ENCODE measurements at regions not wholly inside any gene's neighbourhood (a gene's known extent, or its start where the extent isn't known, plus 50 kb on each side); places are given as distances from the start of the nearest gene placed in this dataset.

- Histone ChIP-seq H3F3A (ENCODE audit: low read depth) (no peaks in the 10 kb centered on the region), H2AFZ (ENCODE audit: low read length) (no peak overlapping the region), H3K79me2 (ENCODE audit: insufficient read depth, low read length) (no peaks in the 10 kb centered on the region), H3K4me2 (ENCODE audit: low read depth, low read length, poor library complexity, severe bottlenecking) (no peak overlapping the region), H3K36me3 (ENCODE audit: insufficient read depth, low read length) (no peaks in the 10 kb centered on the region), H3K9me2 (replicated peaks; ENCODE audit: low read depth, low read length) (no peaks in the 10 kb centered on the region), H3K9ac (ENCODE audit: low read depth, low read length, poor library complexity, severe bottlenecking) (no peak overlapping the region), H3K9me3 (ENCODE audit: insufficient read depth, low read depth, low read length) (no peaks in the 10 kb centered on the region), H3K27me3 (ENCODE audit: insufficient read depth, low read length, poor library complexity, severe bottlenecking) (no peaks in the 10 kb centered on the region), H3K4me3 (ENCODE audit: low read length, poor library complexity, severe bottlenecking) (no peak overlapping the region), H4K20me1 (ENCODE audit: insufficient read depth, low read length, poor library complexity, severe bottlenecking) (no peaks in the 10 kb centered on the region), H3K4me1 (ENCODE audit: insufficient read depth, low read length, poor library complexity, severe bottlenecking) (no peaks in the 10 kb centered on the region)
- no peak for TF ChIP-seq EZH2phosphoT487 (IDR thresholded peaks at IDR 0.05; ENCODE audit: borderline replicate concordance)
- no peak for TF ChIP-seq CTCF (conservative IDR thresholded peaks at IDR 0.05; ENCODE audit: low read length)
Observed at GRCh38 chr1:106677721-106678120, 378.8 kb upstream of the PRMT6 start.

- H3K4me2 ChIP-seq (ENCODE audit: low read depth, low read length, poor library complexity, severe bottlenecking): no peak overlapping the region
Observed at GRCh38 chr1:106678279-106679050, 378.0 kb upstream of the PRMT6 start.

GRCh38 chr1:106680216-106680615 is 376.3 kb upstream of the PRMT6 start:
- H3K9me3 ChIP-seq (ENCODE audit: insufficient read depth, low read depth, low read length): no peaks in the 10 kb centered on the region
- H3K4me3 ChIP-seq (ENCODE audit: low read length, poor library complexity, severe bottlenecking): no peak overlapping the region
- H3K27me3 ChIP-seq (ENCODE audit: insufficient read depth, low read length, poor library complexity, severe bottlenecking): no peaks in the 10 kb centered on the region
- no peaks in the 10 kb centered on the region for H3F3A ChIP-seq (ENCODE audit: low read depth)
- H3K4me2 ChIP-seq (ENCODE audit: low read depth, low read length, poor library complexity, severe bottlenecking): no peak overlapping the region
- H3K9me2 ChIP-seq (replicated peaks; ENCODE audit: low read depth, low read length): no peaks in the 10 kb centered on the region
- no peaks in the 10 kb centered on the region for H3K79me2 ChIP-seq (ENCODE audit: insufficient read depth, low read length)
- no peak overlapping the region for H3K9ac ChIP-seq (ENCODE audit: low read depth, low read length, poor library complexity, severe bottlenecking)
- no peaks in the 10 kb centered on the region for H3K36me3 ChIP-seq (ENCODE audit: insufficient read depth, low read length)
- H2AFZ ChIP-seq (ENCODE audit: low read length): no peak overlapping the region
- TF ChIP-seq EZH2phosphoT487 (IDR thresholded peaks at IDR 0.05; ENCODE audit: borderline replicate concordance): no peak
- no peak for TF ChIP-seq CTCF (conservative IDR thresholded peaks at IDR 0.05; ENCODE audit: low read length)
- no peaks in the 10 kb centered on the region for H3K4me1 ChIP-seq (ENCODE audit: insufficient read depth, low read length, poor library complexity, severe bottlenecking)
- no peaks in the 10 kb centered on the region for H4K20me1 ChIP-seq (ENCODE audit: insufficient read depth, low read length, poor library complexity, severe bottlenecking)

More at GRCh38 chr1:106678279-106679050, 378.0 kb upstream of the PRMT6 start:
- Histone ChIP-seq H3K4me1 (ENCODE audit: insufficient read depth, low read length, poor library complexity, severe bottlenecking) (no peaks in the 10 kb centered on the region), H3K9me3 (ENCODE audit: insufficient read depth, low read depth, low read length) (no peaks in the 10 kb centered on the region), H3K27me3 (ENCODE audit: insufficient read depth, low read length, poor library complexity, severe bottlenecking) (no peaks in the 10 kb centered on the region), H4K20me1 (ENCODE audit: insufficient read depth, low read length, poor library complexity, severe bottlenecking) (no peaks in the 10 kb centered on the region), H3K4me3 (ENCODE audit: low read length, poor library complexity, severe bottlenecking) (no peak overlapping the region), H3K9ac (ENCODE audit: low read depth, low read length, poor library complexity, severe bottlenecking) (no peak overlapping the region), H3F3A (ENCODE audit: low read depth) (no peaks in the 10 kb centered on the region), H3K9me2 (replicated peaks; ENCODE audit: low read depth, low read length) (no peaks in the 10 kb centered on the region), H2AFZ (ENCODE audit: low read length) (no peak overlapping the region), H3K36me3 (ENCODE audit: insufficient read depth, low read length) (no peaks in the 10 kb centered on the region), H3K79me2 (ENCODE audit: insufficient read depth, low read length) (no peaks in the 10 kb centered on the region)
- TF ChIP-seq EZH2phosphoT487 (IDR thresholded peaks at IDR 0.05; ENCODE audit: borderline replicate concordance) (no peak), CTCF (conservative IDR thresholded peaks at IDR 0.05; ENCODE audit: low read length) (no peak)
